GM10266 (cell line): ENCODE measurements at regions not wholly inside any gene's neighbourhood (a gene's known extent, or its start where the extent isn't known, plus 50 kb on each side); places are given as distances from the start of the nearest gene placed in this dataset.

Source experiments
- DNase-seq: peaks from one replicate; pipeline ENCODE4 v3.0.0; 2012; ENCODE audit errors: extremely low spot score
- CTCF ChIP-seq: IDR thresholded peaks from 2 replicates; pipeline ENCODE4 v1.5.1; 2012; ENCODE audit warnings: mild to moderate bottlenecking, low read depth; ENCODE audit not compliant: control insufficient read depth, insufficient read depth; ENCODE audit errors: missing control alignments

- no peak for TF ChIP-seq CTCF
- DNase-seq: no peak
Observed at GRCh38 chr7:26924149-26924767, 59.9 kb upstream of the SKAP2 start.

GRCh38 chr7:26919906-26920493 is 55.6 kb upstream of the SKAP2 start:
- TF ChIP-seq CTCF: no peak
- no peak for DNase-seq

GRCh38 chr7:26918241-26918640 is 53.9 kb upstream of the SKAP2 start:
- no peak for TF ChIP-seq CTCF
- no peak for DNase-seq

GRCh38 chr7:26916779-26917320 is 52.5 kb upstream of the SKAP2 start:
- no peak for DNase-seq
- TF ChIP-seq CTCF: no peak

- no peak for DNase-seq
- TF ChIP-seq CTCF: no peak
Observed at GRCh38 chr7:26916336-26916735, 51.9 kb upstream of the SKAP2 start.
